Esophagus squamous epithelium (tissue), 5 donors: ENCODE measurements at regions not wholly inside any gene's neighbourhood (a gene's known extent, or its start where the extent isn't known, plus 50 kb on each side); places are given as distances from the start of the nearest gene placed in this dataset.

Source experiments
- DNase-seq: peaks from one replicate; lab custom pipeline; 2025; lab: John Stamatoyannopoulos, UW
- H3K27ac ChIP-seq, 4 donors: fragments of 200-600 bp; sonication (generic); one replicate each; pipeline ENCODE4 v1.5.1; 2016 to 2019; ENCODE audit warnings: mild to moderate bottlenecking in 1 of 4
- H3K27me3 ChIP-seq, 4 donors: fragments of 200-600 bp; sonication (generic); 1 replicate in 3 of 4; 2 replicates in 1 of 4; pipeline versions ENCODE4 v1.5.1 to v1.6.0; 2017 to 2021; ENCODE audit warnings: antibody characterized with exemption in 1 of 4
- H3K36me3 ChIP-seq, 3 donors: fragments of 200-600 bp; sonication (generic); one replicate each; pipeline ENCODE4 v1.5.1; 2016 to 2019
- H3K4me1 ChIP-seq, 3 donors: fragments of 200-600 bp; sonication (generic); one replicate each; pipeline ENCODE4 v1.5.1; 2017 to 2019
- H3K4me3 ChIP-seq, 4 donors: fragments of 200-600 bp; sonication (generic); 1 replicate in 3 of 4; 2 replicates in 1 of 4; pipeline ENCODE4 v1.5.1; 2016 to 2019; ENCODE audit warnings: mild to moderate bottlenecking in 2 of 4, moderate library complexity in 1 of 4
- H3K9me3 ChIP-seq, 3 donors: fragments of 200-600 bp; sonication (generic); one replicate each; pipeline ENCODE4 v1.5.1; 2016 to 2019
- POLR2A ChIP-seq, 4 donors: fragments of 450-650 bp; IDR thresholded peaks; one replicate each; pipeline ENCODE4 v1.6.1; 2017; ENCODE audit warnings: antibody characterized with exemption in 4 of 4, mild to moderate bottlenecking in 4 of 4, moderate library complexity in 3 of 4
- WGBS, 2 donors: methylation state at CpG; one replicate each; pipeline ENCODE4 v1.1.5; 2018; 5-methylcytosine and 5-hydroxymethylcytosine counted together
- intact Hi-C: fragments of 100-400 bp; cut with DNase I; formaldehyde crosslinking; loops from one replicate; pipeline ENCODE4 v1.15.0; 2022
- TF ChIP-seq, protein P1 (sequence below), 6 experiments: fragments of 450-650 bp in 4 of 6; fragments of 200-600 bp in 2 of 6; sonication (generic) in 2 of 6; IDR thresholded peaks; one replicate each; pipeline ENCODE4 v1.5.1; 2016 to 2019; ENCODE audit warnings: antibody characterized with exemption in 6 of 6, mild to moderate bottlenecking in 4 of 6, moderate library complexity in 4 of 6
- donor health status: DM: yes; HTN: yes; CAD: no.

DNA sequence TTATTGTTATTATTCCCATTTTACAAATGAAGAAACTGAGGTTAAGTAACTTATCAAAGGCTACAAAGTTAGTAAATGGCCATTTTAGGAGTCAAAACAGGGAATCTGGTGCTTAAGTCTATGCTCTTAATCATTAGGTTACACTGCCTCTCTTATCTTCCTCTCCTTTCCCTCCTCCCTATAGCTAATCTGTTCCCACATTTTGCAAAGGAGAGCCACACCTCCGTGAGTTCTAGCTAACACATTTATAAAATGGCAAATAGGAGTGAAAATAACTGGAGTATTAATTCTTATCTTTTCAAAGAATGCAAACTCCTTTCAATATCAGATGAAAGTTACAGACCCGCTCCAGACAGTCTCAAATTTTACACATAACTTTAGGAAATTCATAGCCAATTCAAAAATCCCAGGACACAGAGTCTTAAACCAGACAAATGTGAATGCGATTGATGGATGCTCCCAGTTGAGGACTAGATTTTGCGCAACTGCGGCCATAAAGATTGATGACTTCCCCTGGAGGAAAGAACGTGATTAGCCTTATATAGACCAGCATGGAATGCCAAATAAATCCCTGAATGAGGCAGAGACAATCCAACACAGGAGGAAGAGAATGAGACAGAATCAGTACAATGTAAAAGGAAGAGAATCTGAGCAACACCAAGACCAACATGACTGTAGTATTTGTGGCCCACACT is 225.0 kb upstream of the ARID2 start:
- Histone ChIP-seq H3K4me1 (no peaks in the 10 kb centered on the region), H3K27ac (no peak overlapping the region), H3K9me3 (no peaks in the 10 kb centered on the region), H3K36me3 (no peaks in the 10 kb centered on the region), H3K27me3 (no peaks in the 10 kb centered on the region), H3K4me3 (no peak overlapping the region)
- DNase-seq, result no peak
- intact Hi-C loops, result no loop called here
- no peak for TF ChIP-seq POLR2A (IDR thresholded peaks at IDR 0.05)
- TF ChIP-seq, protein P1, sequence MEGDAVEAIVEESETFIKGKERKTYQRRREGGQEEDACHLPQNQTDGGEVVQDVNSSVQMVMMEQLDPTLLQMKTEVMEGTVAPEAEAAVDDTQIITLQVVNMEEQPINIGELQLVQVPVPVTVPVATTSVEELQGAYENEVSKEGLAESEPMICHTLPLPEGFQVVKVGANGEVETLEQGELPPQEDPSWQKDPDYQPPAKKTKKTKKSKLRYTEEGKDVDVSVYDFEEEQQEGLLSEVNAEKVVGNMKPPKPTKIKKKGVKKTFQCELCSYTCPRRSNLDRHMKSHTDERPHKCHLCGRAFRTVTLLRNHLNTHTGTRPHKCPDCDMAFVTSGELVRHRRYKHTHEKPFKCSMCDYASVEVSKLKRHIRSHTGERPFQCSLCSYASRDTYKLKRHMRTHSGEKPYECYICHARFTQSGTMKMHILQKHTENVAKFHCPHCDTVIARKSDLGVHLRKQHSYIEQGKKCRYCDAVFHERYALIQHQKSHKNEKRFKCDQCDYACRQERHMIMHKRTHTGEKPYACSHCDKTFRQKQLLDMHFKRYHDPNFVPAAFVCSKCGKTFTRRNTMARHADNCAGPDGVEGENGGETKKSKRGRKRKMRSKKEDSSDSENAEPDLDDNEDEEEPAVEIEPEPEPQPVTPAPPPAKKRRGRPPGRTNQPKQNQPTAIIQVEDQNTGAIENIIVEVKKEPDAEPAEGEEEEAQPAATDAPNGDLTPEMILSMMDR (IDR thresholded peaks at IDR 0.05), result no peak
- WGBS, 2 donors, result 71 to 74% methylated on average over 6 of the region's 6 CpGs

DNA sequence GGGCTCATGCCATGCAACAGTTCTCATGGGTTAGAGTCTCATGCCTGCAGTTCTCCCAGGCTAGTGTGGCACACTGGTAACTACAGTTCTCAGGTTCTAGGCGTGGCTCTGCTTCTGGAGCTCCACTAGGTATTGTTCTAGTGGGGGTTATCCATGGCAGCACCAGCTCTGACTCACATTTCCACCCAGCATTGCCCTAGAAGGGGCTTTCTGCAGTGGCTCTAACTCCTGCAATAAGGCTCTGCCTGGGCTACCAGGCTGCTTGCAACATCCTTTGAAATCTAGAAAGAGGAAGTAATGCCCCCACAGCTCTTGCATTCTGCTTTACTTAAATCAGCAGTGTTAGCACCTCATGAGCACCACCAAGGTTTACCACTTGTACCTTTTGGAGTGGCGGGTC is 220.3 kb upstream of the ARID2 start:
- intact Hi-C loops, result no loop called here
- Histone ChIP-seq H3K27me3 (no peaks in the 10 kb centered on the region), H3K4me1 (no peaks in the 10 kb centered on the region), H3K36me3 (no peaks in the 10 kb centered on the region), H3K27ac (no peak overlapping the region), H3K4me3 (no peak overlapping the region), H3K9me3 (no peaks in the 10 kb centered on the region)
- DNase-seq, result no peak
- no peak for TF ChIP-seq POLR2A (IDR thresholded peaks at IDR 0.05)
- TF ChIP-seq, protein P1 (IDR thresholded peaks at IDR 0.05), result no peak
- 57% methylated on average over 2 of the region's 2 CpGs; no CpG with 5 or more reads in 1 of the 2 donors for WGBS, 2 donors

DNA sequence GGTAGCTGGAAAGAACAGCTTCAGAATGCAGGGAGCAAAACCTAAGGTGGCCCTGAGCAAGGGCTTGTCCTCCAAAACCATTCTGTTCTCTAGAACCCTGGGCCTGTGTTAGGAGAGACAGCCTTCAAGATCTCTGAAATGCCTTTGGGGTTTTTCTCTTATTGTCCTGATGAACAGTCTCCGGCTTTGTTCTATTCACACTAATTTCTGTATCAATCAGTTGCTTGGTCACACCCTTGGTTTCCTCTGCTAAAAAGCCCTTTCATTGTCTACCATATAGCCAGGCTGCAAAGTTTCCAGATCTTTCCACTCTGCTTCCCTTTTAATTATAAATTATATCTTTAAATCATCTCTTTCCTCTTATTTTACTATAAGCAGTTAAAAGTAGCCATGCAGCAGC is 219.9 kb upstream of the ARID2 start:
- Histone ChIP-seq H3K36me3 (no peaks in the 10 kb centered on the region), H3K27me3 (no peaks in the 10 kb centered on the region), H3K9me3 (no peaks in the 10 kb centered on the region), H3K4me1 (no peaks in the 10 kb centered on the region), H3K27ac (no peak overlapping the region), H3K4me3 (no peak overlapping the region)
- TF ChIP-seq, protein P1 (IDR thresholded peaks at IDR 0.05), result no peak
- no peak for TF ChIP-seq POLR2A (IDR thresholded peaks at IDR 0.05)
- DNase-seq, result no peak
- 75% methylated on average over 1 of the region's 1 CpG; no CpG with 5 or more reads in 1 of the 2 donors for WGBS, 2 donors
- intact Hi-C loops, result no loop called here

DNA sequence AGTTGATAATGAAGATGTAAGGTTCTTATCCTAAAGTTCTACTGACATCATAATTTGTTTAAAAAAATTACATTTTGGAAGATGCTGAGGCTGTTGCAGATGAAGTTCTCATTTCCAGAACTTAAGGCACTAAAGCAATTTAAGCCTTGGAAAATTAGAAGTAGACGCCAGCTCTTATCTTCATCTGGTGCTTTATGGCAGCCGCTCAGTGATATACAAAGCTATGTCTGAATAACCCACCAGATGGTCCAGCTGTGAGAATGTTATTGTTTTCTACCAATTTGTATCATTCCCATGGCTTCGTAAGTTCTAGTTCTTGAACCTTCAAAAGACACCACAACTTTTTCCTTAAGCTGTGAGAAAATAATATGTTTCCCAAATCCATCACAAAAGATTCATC is 212.1 kb upstream of the ARID2 start:
- H3K4me1 ChIP-seq, result no peaks in the 10 kb centered on the region
- no peak overlapping the region for H3K4me3 ChIP-seq
- H3K9me3 ChIP-seq, result no peaks in the 10 kb centered on the region
- 83 to 84% methylated on average over 3 of the region's 3 CpGs for WGBS, 2 donors
- no peak for TF ChIP-seq POLR2A (IDR thresholded peaks at IDR 0.05)
- TF ChIP-seq, protein P1 (IDR thresholded peaks at IDR 0.05), result no peak
- H3K36me3 ChIP-seq, result no peaks in the 10 kb centered on the region
- intact Hi-C loops, result no loop called here
- DNase-seq, result no peak
- no peaks in the 10 kb centered on the region for H3K27me3 ChIP-seq
- H3K27ac ChIP-seq, result no peak overlapping the region

DNA sequence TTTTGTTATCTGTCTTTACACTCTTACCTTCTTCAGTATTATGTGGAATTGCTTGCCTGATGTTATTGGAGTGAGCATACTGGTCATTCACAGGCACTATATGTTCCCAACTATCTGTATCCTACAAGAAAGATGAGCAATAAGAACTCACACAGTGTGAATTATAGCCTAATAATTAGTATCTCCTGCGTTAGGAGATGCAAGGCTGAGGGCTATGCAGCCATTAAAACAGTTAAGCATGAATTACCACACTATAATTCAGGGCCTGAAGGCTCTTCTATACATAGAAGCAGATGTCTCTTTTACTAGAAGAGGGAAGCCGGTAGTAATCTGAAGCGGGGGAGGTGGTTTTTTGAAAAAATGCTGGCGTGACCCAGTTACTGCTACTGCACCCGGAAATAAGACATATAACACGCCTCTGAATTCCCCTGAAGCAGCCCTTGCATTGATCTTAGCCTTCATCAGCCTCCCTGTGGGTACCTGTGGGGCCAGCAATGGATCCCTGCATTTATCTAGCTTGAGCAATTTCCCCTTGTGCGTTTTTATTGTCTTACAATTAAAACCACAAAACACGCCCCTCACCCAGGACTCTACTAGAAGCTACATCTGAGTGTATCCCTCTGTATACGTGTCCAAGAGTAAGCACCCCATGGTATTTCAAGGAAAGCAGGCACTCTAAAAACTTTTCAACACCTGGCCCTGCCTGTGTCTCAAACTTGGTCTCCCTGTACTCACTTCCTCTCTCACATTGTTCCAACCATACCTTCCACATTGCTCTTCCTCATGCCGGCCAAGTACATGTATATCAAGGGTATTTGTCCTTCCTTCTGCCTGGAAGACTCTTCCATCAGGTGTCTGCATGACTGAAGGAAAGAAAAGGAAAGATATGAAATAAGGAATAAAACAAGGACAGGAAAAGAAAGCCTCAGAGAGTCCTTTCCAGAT is 210.9 kb upstream of the ARID2 start:
- H3K27me3 ChIP-seq, result no peaks in the 10 kb centered on the region
- H3K4me3 ChIP-seq, result no peak overlapping the region
- H3K27ac ChIP-seq, result no peak overlapping the region
- intact Hi-C loops, result no loop called here
- no peak for DNase-seq
- no peaks in the 10 kb centered on the region for H3K4me1 ChIP-seq
- no peaks in the 10 kb centered on the region for H3K9me3 ChIP-seq
- 66 to 80% methylated on average over 10 of the region's 10 CpGs for WGBS, 2 donors
- no peaks in the 10 kb centered on the region for H3K36me3 ChIP-seq
- TF ChIP-seq, protein P1 (IDR thresholded peaks at IDR 0.05), result no peak
- TF ChIP-seq POLR2A (IDR thresholded peaks at IDR 0.05), result no peak
